Type B pancreatic cell (in vitro differentiated cells): ENCODE measurements at regions not wholly inside any gene's neighbourhood (a gene's known extent, or its start where the extent isn't known, plus 50 kb on each side); places are given as distances from the start of the nearest gene placed in this dataset.

Source experiments
- DNase-seq: peaks from one replicate; pipeline ENCODE4 v3.0.0; 2021; ENCODE audit warnings: mixed read lengths; ENCODE audit not compliant: unreplicated experiment; ENCODE audit errors: extremely low spot score
- H3K27ac Mint-ChIP-seq: 2 replicates; pipeline ENCODE4 v1.8.0; 2021; ENCODE audit warnings: mild to moderate bottlenecking, mixed read lengths
- H3K27me3 Mint-ChIP-seq: 2 replicates; pipeline ENCODE4 v1.8.0; 2021; ENCODE audit warnings: mixed read lengths
- H3K36me3 Mint-ChIP-seq: 2 replicates; pipeline ENCODE4 v1.8.0; 2021; ENCODE audit warnings: mixed read lengths
- H3K4me1 Mint-ChIP-seq: one replicate; pipeline ENCODE4 v1.8.0; 2021; ENCODE audit warnings: mixed read lengths; ENCODE audit not compliant: unreplicated experiment
- H3K4me3 Mint-ChIP-seq: 2 replicates; pipeline ENCODE4 v1.8.0; 2021; ENCODE audit warnings: mild to moderate bottlenecking, mixed read lengths
- H3K9me3 Mint-ChIP-seq: 2 replicates; pipeline ENCODE4 v1.8.0; 2021; ENCODE audit warnings: mixed read lengths
- TF ChIP-seq, protein P1 (sequence below): fragments of 200-600 bp; sonication (generic); conservative IDR thresholded peaks from 2 replicates; pipeline ENCODE4 v1.5.0; 2021; ENCODE audit warnings: antibody characterized with exemption, mild to moderate bottlenecking

GRCh38 chr2:154599189-154599588 lies 99.3 kb upstream of the KCNJ3 start:
- peaks cover 4% of the 10 kb centered on the region for H3K9me3 Mint-ChIP-seq
- TF ChIP-seq, protein P1, sequence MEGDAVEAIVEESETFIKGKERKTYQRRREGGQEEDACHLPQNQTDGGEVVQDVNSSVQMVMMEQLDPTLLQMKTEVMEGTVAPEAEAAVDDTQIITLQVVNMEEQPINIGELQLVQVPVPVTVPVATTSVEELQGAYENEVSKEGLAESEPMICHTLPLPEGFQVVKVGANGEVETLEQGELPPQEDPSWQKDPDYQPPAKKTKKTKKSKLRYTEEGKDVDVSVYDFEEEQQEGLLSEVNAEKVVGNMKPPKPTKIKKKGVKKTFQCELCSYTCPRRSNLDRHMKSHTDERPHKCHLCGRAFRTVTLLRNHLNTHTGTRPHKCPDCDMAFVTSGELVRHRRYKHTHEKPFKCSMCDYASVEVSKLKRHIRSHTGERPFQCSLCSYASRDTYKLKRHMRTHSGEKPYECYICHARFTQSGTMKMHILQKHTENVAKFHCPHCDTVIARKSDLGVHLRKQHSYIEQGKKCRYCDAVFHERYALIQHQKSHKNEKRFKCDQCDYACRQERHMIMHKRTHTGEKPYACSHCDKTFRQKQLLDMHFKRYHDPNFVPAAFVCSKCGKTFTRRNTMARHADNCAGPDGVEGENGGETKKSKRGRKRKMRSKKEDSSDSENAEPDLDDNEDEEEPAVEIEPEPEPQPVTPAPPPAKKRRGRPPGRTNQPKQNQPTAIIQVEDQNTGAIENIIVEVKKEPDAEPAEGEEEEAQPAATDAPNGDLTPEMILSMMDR = no peak

DNA sequence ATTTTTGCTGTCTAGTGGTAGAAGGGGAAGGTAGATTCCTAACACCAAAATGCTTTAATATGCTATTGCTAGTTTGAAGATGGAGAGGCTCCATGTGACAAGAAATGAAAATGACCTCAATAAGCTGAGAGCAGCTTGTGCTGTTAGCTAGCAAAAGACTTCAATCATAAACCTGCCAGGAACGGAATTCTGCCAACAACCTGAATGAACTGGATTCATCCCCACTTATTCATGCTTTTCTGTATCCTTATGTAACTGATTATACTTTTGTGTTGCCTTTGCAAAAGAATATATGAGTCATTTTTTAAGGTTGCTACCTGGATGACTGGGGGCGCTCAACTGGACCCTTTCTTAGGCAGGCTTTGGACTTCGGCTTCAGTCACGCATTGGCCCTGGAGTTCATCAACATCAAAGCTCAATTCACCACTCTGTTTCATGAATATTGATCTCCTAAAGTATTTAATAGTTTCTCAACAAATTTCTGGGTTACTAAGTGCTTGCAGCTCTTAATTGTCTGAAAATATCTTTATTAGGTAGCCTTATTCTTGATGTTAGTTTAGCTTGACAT lies 97.5 kb upstream of the KCNJ3 start:
- DNase-seq = no peak
- no peaks in the 10 kb centered on the region for H3K4me1 Mint-ChIP-seq
- TF ChIP-seq, protein P1 = no peak
- no peak overlapping the region for H3K27ac Mint-ChIP-seq
- H3K27me3 Mint-ChIP-seq = no peaks in the 10 kb centered on the region
- no peak overlapping the region for H3K4me3 Mint-ChIP-seq
- peaks cover 4% of the 10 kb centered on the region for H3K9me3 Mint-ChIP-seq
- H3K36me3 Mint-ChIP-seq = no peaks in the 10 kb centered on the region

More at GRCh38 chr2:154599189-154599588, 99.3 kb upstream of the KCNJ3 start:
- H3K27ac Mint-ChIP-seq = no peak overlapping the region
- H3K4me1 Mint-ChIP-seq = no peaks in the 10 kb centered on the region
- no peak overlapping the region for H3K4me3 Mint-ChIP-seq
- no peak for DNase-seq
- no peaks in the 10 kb centered on the region for H3K27me3 Mint-ChIP-seq
- no peaks in the 10 kb centered on the region for H3K36me3 Mint-ChIP-seq

DNA sequence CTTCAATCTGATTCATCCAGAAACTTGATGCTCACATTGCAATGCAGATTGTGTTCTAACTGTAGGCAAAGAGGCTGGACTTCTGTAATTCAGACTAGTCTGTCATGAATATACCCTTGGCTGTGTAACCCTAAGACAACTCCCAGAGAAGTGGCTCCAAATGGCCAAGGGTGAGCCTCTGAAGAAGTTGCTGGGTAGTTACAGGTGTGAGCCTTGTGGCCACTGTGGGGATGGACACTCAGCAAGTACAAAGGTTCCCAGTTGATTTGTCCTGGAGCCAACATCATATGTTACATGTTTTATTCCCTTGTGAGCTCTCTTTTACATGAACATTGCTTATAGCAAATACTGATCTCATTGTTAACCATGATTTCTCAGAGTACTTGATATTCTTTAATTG lies 94.8 kb upstream of the KCNJ3 start:
- H3K27ac Mint-ChIP-seq = no peak overlapping the region
- H3K27me3 Mint-ChIP-seq = no peaks in the 10 kb centered on the region
- H3K4me3 Mint-ChIP-seq = no peak overlapping the region
- H3K36me3 Mint-ChIP-seq = no peaks in the 10 kb centered on the region
- H3K4me1 Mint-ChIP-seq = no peaks in the 10 kb centered on the region
- H3K9me3 Mint-ChIP-seq = peaks cover 4% of the 10 kb centered on the region
- no peak for DNase-seq
- TF ChIP-seq, protein P1 = no peak

GRCh38 chr2:154608438-154608837 lies 90.1 kb upstream of the KCNJ3 start:
- no peak overlapping the region for H3K4me3 Mint-ChIP-seq
- TF ChIP-seq, protein P1 = no peak
- H3K27me3 Mint-ChIP-seq = no peaks in the 10 kb centered on the region
- no peak for DNase-seq
- no peaks in the 10 kb centered on the region for H3K4me1 Mint-ChIP-seq
- no peak overlapping the region for H3K27ac Mint-ChIP-seq
- H3K36me3 Mint-ChIP-seq = no peaks in the 10 kb centered on the region
- no peaks in the 10 kb centered on the region for H3K9me3 Mint-ChIP-seq

GRCh38 chr2:154614906-154615305 lies 83.6 kb upstream of the KCNJ3 start:
- H3K4me1 Mint-ChIP-seq = no peaks in the 10 kb centered on the region

More at GRCh38 chr2:154614906-154615305, 83.6 kb upstream of the KCNJ3 start:
- no peaks in the 10 kb centered on the region for H3K27me3 Mint-ChIP-seq
- TF ChIP-seq, protein P1 = no peak
- no peak overlapping the region for H3K4me3 Mint-ChIP-seq
- H3K27ac Mint-ChIP-seq = no peak overlapping the region
- no peak for DNase-seq
- H3K36me3 Mint-ChIP-seq = no peaks in the 10 kb centered on the region
- no peaks in the 10 kb centered on the region for H3K9me3 Mint-ChIP-seq
